GM10248 (cell line): ENCODE measurements at regions not wholly inside any gene's neighbourhood (a gene's known extent, or its start where the extent isn't known, plus 50 kb on each side); places are given as distances from the start of the nearest gene placed in this dataset.
"Not testable (repeated sequence)": the region's sequence is repeated elsewhere in the genome, so short reads cannot be mapped to it uniquely, and the experiment has no call there.

Experiments used
- CTCF ChIA-PET: fragments of 300-600 bp; sonication (Branson Sonifier 250); formaldehyde crosslinking; extraction: SDS; loops from one replicate; lab custom pipeline; 2021; ENCODE audit warnings: antibody characterized with exemption; lab: Yijun Ruan, JAX
- POLR2A ChIA-PET: fragments of 350-650 bp; sonication (Branson Sonifier 250); formaldehyde crosslinking; extraction: SDS; loops from one replicate; lab custom pipeline; 2020; ENCODE audit warnings: antibody characterized with exemption; lab: Yijun Ruan, JAX
- DNase-seq: peaks from one replicate; pipeline ENCODE4 v3.0.0; 2012; ENCODE audit errors: extremely low spot score
- TF ChIP-seq, protein P1 (sequence below): IDR thresholded peaks from 2 replicates; pipeline ENCODE4 v1.5.1; 2012; ENCODE audit warnings: mild to moderate bottlenecking, low read depth; ENCODE audit errors: extremely low read depth, missing control alignments, control extremely low read depth

DNA sequence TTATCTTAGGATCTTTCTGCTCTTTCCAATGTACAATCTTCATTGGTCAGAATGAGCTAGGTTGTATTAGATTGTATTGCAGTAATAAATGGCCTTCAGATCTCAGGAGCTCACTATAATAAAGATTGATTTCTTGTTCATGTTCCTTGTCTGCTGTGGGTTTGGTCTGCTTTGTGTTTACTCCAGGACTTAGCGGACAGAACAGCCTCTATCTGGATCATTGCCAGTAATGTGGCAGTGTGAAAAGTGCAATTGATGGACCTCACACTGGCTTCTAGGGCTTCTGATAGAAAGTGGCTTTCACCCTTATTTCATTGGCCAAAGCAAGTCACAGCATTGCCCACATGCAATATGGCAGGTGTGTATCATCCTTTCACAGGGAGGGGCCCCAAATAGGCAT is 81.2 kb downstream of the BTG1 start:
- ChIA-PET POLR2A (no interaction called here), CTCF (interaction anchor here (1.2 to 3.1 kb wide), 2 partner anchors 14 to 38 kb away, joined by 3 to 18 read pairs; no protein-coding TSS in a partner anchor)
- DNase-seq, result no peak
- TF ChIP-seq, protein P1, sequence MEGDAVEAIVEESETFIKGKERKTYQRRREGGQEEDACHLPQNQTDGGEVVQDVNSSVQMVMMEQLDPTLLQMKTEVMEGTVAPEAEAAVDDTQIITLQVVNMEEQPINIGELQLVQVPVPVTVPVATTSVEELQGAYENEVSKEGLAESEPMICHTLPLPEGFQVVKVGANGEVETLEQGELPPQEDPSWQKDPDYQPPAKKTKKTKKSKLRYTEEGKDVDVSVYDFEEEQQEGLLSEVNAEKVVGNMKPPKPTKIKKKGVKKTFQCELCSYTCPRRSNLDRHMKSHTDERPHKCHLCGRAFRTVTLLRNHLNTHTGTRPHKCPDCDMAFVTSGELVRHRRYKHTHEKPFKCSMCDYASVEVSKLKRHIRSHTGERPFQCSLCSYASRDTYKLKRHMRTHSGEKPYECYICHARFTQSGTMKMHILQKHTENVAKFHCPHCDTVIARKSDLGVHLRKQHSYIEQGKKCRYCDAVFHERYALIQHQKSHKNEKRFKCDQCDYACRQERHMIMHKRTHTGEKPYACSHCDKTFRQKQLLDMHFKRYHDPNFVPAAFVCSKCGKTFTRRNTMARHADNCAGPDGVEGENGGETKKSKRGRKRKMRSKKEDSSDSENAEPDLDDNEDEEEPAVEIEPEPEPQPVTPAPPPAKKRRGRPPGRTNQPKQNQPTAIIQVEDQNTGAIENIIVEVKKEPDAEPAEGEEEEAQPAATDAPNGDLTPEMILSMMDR, result no peak

- TF ChIP-seq, protein P1, result no peak
- DNase-seq, result no peak
- CTCF ChIA-PET, result interaction anchor here (1.0 to 3.1 kb wide), 4 partner anchors 14 to 73 kb away, joined by 3 to 18 read pairs (median 3); no protein-coding TSS in a partner anchor
- POLR2A ChIA-PET, result interaction anchor here (0.5 kb wide), 1 partner anchor 71 kb away, joined by 3 read pairs; no protein-coding TSS in a partner anchor
These were observed 82.0 kb downstream of the BTG1 start for GRCh38 chr12:92063641-92064040.

DNA sequence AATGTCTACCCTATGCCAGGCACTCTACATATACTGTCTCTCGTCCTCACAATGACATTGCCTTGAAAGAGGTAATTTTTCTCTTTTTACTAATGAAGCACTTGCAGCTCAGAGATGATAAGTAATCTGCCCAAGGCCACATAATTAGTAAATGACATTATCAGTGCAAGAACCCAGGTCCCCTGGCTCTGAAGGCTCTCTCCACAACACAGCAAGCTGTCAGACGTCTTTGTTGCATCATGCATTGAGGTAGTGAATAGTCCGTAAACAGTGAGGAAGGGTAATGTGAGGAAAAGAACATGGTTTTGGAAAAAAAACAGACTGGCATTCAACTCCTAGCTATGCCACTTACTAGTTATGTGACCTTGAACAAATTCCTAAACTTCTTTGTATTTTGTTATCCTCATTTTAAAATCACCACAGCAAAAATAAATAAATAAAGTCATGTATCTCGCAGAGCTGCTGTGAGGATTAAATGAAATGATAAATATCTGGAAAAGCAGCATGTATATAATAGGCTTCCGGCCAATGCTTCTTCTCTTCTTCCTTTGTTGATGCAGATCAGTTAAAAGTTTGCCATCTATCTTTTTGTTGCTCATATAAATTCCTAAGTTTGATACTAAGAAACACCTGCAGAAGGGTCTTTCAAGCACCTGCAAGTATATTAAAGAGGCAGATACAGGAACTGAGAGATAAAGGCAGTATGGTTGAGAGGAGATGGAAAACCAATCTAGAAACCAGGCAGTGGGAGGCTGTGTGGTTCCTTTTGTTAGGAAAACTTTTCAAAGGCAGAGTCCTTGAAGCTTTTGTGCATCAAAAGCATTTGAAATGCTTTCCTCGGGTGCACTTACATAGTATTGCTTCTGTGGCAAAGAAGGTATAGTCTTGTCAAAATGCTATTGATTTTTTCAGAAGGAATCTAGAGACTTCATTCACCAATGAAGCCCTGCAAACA is 82.8 kb downstream of the BTG1 start:
- DNase-seq, result no peak
- TF ChIP-seq, protein P1, result no peak
- CTCF ChIA-PET, result interaction anchor here (1.0 to 3.1 kb wide), 5 partner anchors 9 to 74 kb away, joined by 3 to 18 read pairs (median 3); no protein-coding TSS in a partner anchor
- POLR2A ChIA-PET, result no interaction called here

- POLR2A ChIA-PET, result no interaction called here
- TF ChIP-seq, protein P1, result no peak
- CTCF ChIA-PET, result no interaction called here
- DNase-seq, result no peak
These were observed 84.6 kb downstream of the BTG1 start for GRCh38 chr12:92061061-92061460.

GRCh38 chr12:92059960-92060359 is 85.7 kb downstream of the BTG1 start:
- DNase-seq, result no peak
- POLR2A ChIA-PET, result no interaction called here
- CTCF ChIA-PET, result interaction anchor here (1.2 kb wide), 1 partner anchor 65 kb away, joined by 4 read pairs; no protein-coding TSS in a partner anchor
- TF ChIP-seq, protein P1, result no peak

- no peak for DNase-seq
- POLR2A ChIA-PET, result no interaction called here
- TF ChIP-seq, protein P1, result no peak
- CTCF ChIA-PET, result no interaction called here
These were observed 87.0 kb downstream of the BTG1 start for GRCh38 chr12:92058664-92059063.

DNA sequence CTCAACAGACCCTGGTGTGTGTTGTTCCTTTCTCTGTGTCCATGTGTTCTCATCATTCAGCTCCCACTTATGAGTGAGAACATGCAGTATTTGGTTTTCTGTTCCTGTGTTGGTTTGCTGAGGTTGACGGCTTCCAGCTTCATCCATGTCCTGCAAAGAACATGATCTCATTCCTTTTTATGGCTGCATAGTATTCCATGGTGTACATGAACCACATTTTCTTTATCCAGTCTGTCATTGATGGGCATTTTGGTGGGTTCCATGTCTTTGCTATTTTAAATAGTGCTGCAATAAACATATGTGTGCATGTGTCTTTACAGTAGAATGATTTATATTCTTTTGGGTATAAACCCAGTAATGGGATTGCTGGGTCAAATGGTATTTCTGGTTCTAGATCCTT is 88.9 kb downstream of the BTG1 start:
- ChIA-PET CTCF (interaction anchor here (1.0 kb wide), 1 partner anchor 11 kb away, joined by 3 read pairs; no protein-coding TSS in a partner anchor), POLR2A (interaction anchor here (0.9 kb wide), 1 partner anchor 15 kb away, joined by 4 read pairs; no protein-coding TSS in a partner anchor)
- DNase-seq, result not testable (repeated sequence)
